Stimulated activated CD4-positive, alpha-beta T cell treated with anti-CD3 and anti-CD28 coated beads, Interleukin-1b, Interleukin-23, amount 100 ng/mL, for 4 hours (primary cell): ENCODE measurements at regions not wholly inside any gene's neighbourhood (a gene's known extent, or its start where the extent isn't known, plus 50 kb on each side); places are given as distances from the start of the nearest gene placed in this dataset.
"Not testable (repeated sequence)": the region's sequence is repeated elsewhere in the genome, so short reads cannot be mapped to it uniquely, and the experiment has no call there.

ENCODE experiments used
- DNase-seq, 2 donors: peaks; one replicate each; pipeline ENCODE4 v3.0.0-alpha.2; 2020; ENCODE audit warnings: low read depth in 2 of 2

- no peak for DNase-seq
These were observed 309.3 kb upstream of the TGFBR2 start for GRCh38 chr3:30297112-30297511.

- no peak for DNase-seq
These were observed 306.6 kb upstream of the TGFBR2 start for GRCh38 chr3:30299674-30300385.

GRCh38 chr3:30300809-30301208 is 305.6 kb upstream of the TGFBR2 start:
- DNase-seq = no peak

- DNase-seq = no peak
These were observed 304.4 kb upstream of the TGFBR2 start for GRCh38 chr3:30302027-30302426.

GRCh38 chr3:30303770-30304169 is 302.6 kb upstream of the TGFBR2 start:
- DNase-seq = no peak

GRCh38 chr3:30305021-30305420 is 301.4 kb upstream of the TGFBR2 start:
- no peak for DNase-seq

- no peak for DNase-seq
These were observed 299.5 kb upstream of the TGFBR2 start for GRCh38 chr3:30306896-30307295.

- no peak for DNase-seq
These were observed 298.9 kb upstream of the TGFBR2 start for GRCh38 chr3:30307372-30307950.

- DNase-seq = no peak
These were observed 298.3 kb upstream of the TGFBR2 start for GRCh38 chr3:30308131-30308530.

- no peak for DNase-seq
These were observed 296.1 kb upstream of the TGFBR2 start for GRCh38 chr3:30309961-30310954.

GRCh38 chr3:30311781-30312180 is 294.6 kb upstream of the TGFBR2 start:
- DNase-seq = no peak

GRCh38 chr3:30313840-30314239 is 292.6 kb upstream of the TGFBR2 start:
- DNase-seq = no peak

GRCh38 chr3:30314757-30315325 is 291.6 kb upstream of the TGFBR2 start:
- DNase-seq = no peak

- no peak for DNase-seq
These were observed 291.0 kb upstream of the TGFBR2 start for GRCh38 chr3:30315447-30315846.

GRCh38 chr3:30317561-30317960 is 288.8 kb upstream of the TGFBR2 start:
- DNase-seq = no peak

- no peak for DNase-seq
These were observed 288.3 kb upstream of the TGFBR2 start for GRCh38 chr3:30318110-30318509.

GRCh38 chr3:30319713-30320112 is 286.7 kb upstream of the TGFBR2 start:
- peak in 1 of 2 donors; percentile 29 for DNase-seq

GRCh38 chr3:30320392-30320791 is 286.0 kb upstream of the TGFBR2 start:
- no peak for DNase-seq

- no peak for DNase-seq
These were observed 285.3 kb upstream of the TGFBR2 start for GRCh38 chr3:30321065-30321464.

GRCh38 chr3:30323649-30324048 is 282.8 kb upstream of the TGFBR2 start:
- DNase-seq = not testable (repeated sequence)

GRCh38 chr3:30324587-30324986 is 281.8 kb upstream of the TGFBR2 start:
- DNase-seq = no peak

GRCh38 chr3:30327976-30328375 is 278.4 kb upstream of the TGFBR2 start:
- DNase-seq = not testable (repeated sequence)
